GM19463 (cell line): ENCODE measurements at regions not wholly inside any gene's neighbourhood (a gene's known extent, or its start where the extent isn't known, plus 50 kb on each side); places are given as distances from the start of the nearest gene placed in this dataset.
"Not testable (repeated sequence)": the region's sequence is repeated elsewhere in the genome, so short reads cannot be mapped to it uniquely, and the experiment has no call there.

Source experiments
- ATAC-seq: cut with Tn5 transposase; IDR thresholded peaks from one replicate; pipeline ENCODE4 v1.9.1; 2021; ENCODE audit warnings: mild to moderate bottlenecking, moderate library complexity; ENCODE audit not compliant: unreplicated experiment

DNA sequence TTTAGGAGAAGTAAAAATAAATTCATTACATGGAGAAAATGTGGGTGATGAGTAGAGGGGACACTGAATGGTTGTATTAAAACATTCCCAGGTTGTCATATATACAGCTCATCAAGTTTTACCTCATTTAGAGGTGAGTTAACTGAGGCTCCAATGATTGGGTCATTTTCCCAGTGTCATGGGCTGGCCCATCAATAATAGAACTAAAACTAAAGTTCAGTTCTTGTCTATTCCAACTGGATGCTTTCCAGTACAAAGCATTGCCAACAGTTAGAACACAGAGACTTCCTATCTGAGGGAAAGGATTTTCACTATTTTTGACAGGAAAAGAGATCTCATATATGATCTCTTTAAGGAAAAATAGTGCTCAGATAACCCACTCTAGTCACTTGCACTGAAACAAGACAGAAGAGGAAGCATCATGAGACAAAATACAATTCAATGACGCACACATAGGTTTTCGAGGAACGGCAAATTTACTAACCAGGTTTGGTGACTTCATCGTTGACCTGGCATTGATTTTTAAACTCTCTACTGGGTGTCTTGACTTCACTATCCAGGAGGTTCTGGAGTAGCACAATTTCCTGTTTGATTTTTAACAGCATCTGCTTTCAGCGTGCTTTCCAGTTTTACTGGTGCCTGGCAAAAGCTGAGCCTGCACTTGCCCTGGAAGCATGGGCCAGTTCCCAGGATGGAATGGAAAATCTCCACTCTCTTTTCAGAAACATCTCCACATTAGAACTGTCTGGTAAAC lies 195.5 kb upstream of the FBXL4 start:
- ATAC-seq, result no peak

DNA sequence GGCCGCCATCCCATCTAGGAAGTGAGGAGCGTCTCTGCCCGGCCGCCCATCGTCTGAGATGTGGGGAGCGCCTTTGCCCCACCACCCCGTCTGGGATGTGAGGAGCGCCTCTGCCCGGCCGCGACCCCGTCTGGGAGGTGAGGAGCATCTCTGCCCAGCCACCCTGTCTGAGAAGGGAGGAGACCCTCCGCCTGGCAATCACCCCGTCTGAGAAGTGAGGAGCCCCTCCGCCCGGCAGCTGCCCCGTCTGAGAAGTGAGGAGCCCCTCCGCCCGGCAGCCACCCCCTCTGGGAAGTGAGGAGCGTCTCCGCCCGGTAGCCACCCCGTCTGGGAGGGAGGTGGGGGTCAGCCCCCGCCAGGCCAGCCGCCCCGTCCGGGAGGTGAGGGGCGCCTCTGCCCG lies 194.2 kb upstream of the FBXL4 start:
- ATAC-seq, result not testable (repeated sequence)

DNA sequence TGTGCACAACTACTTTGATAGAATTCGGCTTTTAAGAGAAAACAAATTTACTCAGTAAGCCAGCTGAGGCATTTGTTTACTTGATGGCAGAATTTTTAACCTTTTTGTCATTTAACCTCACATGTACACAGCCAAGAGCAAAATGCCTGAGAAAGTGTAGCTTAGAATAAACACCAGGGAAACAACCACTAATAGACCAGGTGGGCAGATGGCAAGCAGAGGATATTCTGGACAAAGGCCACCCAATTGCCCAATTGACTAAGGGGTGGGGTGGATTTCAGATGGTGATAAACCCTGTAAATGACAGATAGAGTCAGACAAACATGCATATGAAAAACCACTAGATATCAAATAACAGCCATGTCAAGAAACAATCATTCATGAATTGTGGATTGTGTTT lies 190.7 kb upstream of the FBXL4 start:
- no peak for ATAC-seq

DNA sequence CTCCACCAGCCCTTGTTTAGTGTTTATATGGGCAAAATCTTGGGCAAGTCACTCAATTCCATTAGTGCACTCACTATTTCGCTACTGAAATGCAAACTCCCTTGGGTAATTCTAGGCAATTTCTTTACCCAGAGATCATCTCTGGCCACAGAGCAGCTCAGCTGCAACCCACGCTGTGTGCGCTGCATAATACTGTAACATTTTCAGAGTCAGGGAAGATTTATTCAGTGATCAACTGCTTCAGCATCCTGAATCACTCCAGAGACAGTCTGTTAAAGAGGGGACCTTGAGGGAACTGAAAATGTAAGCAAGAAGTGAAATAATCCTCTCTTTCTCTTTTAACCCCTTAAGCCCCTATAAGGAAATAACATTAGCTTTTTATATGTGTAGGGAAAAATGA lies 189.6 kb upstream of the FBXL4 start:
- ATAC-seq, result no peak

DNA sequence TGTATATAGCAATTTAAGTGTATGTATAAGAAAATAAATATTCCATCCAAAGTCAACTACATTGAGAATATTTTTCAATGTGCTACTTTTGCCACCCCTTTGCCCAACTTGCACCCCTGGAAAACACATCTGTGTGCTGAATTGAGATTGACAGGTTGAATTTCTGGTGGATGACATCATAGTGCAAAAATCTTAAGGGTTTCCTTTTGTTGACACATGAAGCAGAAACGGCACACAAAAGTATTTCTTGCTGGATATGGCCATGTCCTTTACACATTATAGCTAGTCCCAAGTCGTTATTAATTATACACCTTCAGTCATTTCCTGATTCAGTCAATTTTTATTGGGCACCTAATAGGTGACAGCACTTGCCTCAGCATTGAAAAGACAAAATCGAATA lies 188.7 kb upstream of the FBXL4 start:
- ATAC-seq, result no peak

DNA sequence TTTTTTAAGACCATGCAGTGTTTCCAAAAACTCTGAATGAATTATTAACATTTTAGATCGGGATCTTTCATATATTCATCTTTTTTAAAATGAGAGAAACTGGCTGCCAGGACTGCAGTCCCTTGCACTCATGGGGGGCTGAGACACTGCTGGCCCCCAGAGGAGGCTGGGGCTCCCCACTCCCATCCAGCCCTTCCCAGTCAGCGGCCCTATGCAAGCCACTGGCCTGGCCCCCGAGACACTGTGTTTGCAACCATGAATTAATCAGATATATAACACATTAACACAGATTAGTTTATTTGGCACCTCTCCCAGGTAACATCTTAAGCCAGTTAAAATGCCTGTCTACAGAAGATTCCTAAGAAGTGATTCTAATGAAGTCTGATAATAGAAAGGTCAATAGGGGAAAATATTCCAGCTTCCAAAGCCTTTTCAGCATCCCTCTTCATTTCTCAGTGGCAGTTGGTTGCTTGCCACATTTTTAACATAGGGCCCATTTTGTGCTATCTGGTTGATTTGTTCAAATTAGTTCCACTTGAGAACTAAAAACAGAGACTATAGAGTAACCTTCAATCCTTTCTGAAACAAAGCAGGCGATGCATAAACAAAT lies 184.4 kb upstream of the FBXL4 start:
- ATAC-seq, result no peak

DNA sequence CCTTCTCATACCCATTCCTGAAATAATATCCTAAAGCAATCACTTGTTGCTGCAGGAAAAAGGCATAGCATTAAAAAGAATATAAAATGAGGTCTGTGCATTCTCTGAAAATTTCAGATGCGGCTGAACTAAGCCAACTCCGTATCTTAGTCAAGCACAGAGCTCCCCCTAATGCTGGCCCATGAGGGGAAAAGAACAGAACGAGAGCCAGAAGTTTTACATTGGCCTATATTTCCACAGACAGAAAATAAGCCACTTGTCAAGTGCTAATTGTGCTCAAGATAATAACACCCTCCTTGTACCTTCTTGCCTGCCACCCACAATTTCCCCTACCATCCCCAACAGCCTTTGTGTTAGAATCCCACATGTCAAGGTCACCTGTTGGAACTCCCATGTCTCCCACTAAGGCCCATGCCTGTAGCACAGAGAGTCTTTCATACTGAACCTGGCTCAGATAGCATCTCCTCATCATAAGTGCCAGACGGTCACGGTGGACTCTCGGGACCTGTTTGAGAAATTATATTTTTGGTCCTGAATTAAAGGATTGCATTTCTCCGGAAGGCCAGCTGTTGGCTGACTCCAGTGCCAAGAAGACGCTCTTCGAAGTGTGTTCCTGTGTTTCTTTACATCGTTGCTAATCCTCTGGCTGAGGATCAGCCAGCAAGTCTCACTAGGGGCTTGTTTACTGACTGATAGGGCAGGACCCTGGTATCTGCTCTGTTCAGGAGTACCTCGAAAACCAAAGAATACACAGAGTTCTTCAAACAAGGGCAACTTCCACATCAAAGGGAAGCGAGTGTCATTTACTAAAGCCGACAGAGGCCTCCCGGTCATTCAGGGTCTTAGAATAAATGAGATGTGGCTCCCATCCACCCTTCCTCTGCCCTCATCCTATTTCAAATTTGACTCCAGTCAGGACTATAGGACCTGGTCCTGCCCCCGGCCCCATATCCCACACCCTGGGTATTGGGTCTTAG lies 183.4 kb upstream of the FBXL4 start:
- no peak for ATAC-seq

DNA sequence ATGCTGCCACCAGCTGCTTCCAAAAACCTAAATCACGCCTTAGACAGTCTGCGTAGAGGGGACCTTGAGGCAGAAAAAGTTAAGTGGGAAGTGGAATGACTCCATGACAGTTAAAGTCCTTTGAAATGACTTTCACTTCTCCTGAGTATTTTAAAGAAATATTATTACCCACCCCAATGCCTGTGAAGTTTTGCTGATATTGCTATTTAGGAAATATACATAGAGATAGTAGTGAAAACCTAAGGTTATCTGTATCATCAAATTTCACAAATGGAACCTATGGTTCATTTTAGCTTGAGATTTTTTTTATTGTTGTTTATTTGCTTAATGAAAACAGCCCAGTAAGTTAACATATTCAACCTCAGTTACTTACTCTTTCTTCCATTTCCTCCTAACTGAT lies 182.1 kb upstream of the FBXL4 start:
- ATAC-seq, result no peak

DNA sequence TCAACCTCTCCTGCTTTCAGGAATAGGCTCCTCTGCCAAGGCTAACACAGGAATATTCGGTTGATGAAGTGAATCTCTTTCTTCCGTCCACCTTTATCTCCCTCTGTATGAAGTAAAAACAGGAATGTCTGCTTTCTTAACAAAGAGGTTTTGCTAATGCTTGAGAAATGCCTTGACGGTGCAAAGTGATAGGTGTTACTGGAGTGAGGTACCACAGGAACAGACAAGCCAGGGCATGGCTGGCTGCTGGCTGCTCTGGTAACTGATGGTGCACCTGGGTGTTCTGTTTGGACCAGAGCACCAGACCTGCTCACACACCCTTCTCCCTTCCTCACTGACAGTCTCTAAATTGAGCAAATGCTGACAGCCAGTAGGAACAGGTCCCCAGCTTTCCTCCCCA lies 174.0 kb upstream of the FBXL4 start:
- no peak for ATAC-seq

DNA sequence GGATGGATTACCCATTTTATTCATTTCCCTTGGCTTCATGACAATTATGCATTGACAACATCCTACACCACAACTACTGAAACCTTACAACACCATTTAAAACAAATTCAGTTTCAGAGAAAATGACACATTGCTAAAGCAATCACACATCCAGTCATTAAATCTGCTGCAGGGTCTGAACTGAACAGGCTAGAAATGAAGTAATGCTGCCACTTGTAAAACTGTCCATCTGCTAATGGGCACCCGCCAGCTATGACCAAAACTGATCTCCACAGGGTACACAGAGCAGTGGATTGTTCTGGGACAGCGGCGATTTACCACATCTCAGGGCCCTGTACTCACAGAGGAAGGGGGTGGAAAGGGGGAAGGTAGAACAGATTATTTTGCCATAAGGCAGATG lies 172.9 kb upstream of the FBXL4 start:
- no peak for ATAC-seq

DNA sequence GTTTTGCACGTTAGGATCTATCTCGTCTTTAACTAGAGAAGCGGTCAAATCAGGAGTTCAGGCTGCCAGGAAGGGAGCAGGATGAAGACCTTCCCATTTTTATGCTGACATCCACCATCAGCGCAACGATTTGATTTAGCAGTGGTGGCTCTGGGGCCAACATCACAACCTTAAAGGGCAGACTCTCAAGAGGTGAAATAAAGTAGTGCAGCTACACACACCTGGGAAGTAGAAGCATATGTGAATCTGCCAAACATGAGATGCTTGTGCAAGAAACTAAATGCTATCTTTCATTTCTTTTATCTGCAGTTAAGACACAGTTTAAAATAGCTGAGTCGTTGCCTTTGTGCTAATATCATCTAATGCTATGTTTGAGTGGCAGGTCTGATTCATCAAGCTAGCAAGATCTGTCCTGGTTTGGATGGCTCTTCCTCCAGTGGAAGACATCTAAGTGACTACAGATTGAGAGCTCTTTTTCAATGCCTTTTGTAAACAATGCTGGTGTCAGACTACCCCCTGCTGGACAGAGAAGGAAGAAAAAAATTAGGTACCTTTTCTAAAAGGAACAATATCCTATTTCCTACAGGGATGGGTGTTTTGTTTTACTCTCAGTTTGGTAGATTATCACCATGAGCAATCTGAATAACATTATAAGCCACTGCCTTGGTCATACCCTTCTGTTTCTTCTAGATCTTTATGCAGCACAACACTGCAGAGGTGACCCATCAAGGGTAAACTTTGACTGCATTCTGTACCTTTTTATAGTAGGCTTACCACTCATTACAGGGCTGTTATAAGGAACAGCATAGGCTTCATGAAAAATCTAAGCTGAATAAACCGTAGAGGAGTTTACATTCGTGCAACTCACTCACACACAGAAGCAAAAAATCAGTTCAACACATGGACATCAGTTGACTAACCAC lies 171.6 kb upstream of the FBXL4 start:
- ATAC-seq, result no peak

DNA sequence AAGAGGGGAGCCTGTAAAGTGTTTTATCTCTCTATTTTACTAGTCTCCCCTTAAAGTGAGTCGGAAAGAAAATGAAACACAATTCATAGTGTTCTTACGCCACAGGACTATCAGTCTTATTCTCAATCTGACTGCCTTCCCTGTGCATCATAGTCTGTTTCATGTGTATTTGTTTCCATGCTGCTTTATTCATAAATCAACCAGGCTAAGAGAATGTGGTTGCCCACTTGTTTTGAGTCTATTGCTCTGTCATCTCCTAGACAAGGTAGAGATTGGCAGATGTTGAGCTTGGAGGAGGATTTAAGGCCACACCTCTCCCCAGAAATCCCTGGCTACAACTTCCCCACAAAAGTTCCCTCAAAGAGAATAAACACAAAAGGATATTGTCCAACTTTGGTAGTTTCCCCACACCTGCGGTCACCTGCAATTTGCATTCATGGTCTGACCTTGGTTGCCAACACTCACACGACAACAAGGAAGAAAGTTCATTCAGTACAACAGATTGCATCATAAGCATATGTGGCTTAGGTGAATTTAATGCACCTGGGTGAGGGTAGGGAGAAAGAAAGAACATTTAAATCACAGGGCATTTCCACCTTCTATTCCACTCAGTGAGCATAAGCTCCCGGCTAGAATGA lies 167.1 kb upstream of the FBXL4 start:
- ATAC-seq, result peak; percentile 38

DNA sequence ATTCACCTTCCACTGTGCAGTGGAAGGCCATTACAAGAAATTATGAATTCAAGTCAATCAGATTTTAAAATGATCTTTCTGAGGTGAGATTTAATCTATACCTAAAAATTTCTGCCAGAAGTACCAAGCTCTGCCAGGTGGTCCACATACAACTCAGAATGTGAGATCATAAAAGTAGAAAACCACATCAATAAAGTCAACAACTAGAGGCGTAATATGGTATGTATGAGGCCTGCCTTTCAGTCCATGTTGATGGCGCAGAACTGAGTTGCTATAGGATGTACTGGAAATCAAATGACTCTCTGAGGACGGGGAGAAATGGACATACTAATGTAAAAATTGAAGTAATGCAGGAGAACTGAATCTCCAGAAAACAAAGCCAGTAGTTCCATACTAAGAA lies 163.8 kb upstream of the FBXL4 start:
- no peak for ATAC-seq

DNA sequence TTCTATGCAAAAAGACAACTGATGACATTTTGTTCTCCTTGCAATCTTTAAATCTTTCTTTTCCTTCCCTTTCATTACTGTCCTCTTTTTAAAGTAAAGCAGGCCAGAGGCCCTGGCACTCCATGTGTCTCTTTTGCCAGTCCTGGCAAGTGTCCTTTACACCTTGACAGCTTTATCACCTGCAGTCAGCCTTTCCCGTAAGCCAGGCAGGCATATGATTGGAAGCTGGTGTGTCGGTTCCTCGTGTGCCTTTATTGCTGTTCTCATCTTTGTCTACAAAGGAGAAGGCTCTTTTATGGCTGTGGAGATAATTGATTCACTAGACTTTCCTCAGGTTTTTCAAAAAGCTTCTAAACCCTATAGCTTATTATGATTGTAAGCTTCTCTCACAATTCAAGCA lies 162.3 kb upstream of the FBXL4 start:
- no peak for ATAC-seq

DNA sequence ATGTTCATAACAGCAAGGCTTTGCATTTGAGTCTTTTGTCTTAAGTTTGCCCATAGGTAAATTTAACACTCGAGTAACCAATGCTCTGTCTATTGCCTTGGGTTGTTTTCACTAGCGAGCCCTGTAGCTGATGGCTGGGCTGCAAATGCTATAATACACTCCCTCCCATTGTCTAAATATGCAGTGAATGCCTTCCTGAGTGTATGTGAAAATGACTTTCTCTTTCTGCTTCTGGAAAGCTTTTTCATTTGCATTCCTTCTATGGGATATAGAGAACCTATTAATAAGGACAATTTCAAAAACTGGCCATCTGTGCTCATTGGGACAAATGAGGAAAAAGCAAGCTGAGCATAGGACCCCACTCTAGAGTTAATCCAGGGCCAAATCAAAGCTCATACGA lies 156.5 kb upstream of the FBXL4 start:
- ATAC-seq, result no peak

DNA sequence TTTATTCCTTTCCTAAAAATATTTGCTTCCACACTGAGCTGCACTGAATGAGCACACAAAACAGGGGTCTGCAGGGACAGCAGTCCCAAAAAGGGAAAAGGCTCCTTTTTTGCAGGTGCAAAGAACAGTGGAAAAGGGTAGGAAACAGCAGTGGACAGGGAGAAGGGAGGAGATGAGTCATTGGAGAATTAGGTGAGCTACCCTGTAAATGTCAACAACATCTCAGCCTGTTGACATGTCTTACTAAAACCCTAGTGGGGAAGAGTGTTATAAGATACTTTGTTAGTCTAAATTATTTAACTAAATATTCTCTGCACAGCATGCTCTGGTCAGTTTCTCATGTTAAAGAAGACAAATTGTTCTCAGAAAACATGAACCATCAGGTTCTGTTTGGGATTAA lies 151.5 kb upstream of the FBXL4 start:
- ATAC-seq, result no peak

DNA sequence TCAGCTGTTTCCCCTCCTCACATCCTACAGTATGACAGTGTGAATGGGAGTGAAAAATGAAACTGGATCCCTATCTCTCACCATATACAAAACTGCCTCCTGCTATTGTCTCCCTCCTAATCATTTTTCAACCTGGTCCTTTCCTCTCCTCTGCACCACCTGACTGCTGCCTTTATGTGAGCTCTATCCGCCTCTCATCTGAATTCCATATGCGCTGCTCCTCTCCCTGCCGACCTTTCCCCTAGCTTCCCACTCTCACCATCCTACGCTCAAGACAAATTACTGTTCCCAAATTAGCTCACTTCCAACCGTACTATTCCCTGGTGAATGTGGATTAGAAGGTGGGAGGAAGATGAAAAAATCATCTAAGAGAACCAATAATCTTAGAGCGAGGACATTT lies 148.4 kb upstream of the FBXL4 start:
- ATAC-seq, result no peak

DNA sequence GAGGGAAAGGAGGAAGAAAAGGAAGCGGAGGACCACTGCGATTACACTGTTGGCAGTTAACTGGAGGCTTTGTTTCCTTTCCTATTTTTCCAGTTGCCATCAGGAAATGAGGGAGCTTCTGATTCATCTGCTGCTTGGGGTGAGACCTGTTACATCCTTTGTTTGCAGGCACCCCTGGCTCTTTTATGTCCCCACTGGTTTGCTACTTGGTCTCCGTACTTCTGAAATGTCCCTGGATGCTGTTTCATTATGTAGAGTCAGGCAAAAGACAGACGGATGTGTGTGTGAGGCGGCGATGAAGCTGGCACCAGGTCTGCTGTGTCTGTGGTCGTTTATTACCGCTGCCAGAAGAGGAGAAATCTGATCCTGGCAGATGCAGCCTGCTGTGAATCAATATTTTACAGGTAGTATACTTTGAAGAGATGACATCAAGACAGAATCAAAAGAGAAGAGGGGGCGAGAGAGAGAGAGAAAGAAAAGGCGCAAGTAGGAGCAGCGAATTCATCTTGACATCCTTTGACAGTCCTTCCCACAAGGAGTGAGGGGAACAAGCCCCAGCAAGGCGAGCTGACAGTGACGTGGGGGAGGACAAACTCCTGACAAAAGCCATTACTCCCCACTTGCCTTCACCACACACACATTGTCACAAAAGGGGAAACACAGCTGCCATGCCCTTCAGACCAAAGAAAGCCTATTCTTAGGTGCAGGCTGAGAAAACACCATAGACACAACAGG lies 145.9 kb upstream of the FBXL4 start:
- ATAC-seq, result no peak

DNA sequence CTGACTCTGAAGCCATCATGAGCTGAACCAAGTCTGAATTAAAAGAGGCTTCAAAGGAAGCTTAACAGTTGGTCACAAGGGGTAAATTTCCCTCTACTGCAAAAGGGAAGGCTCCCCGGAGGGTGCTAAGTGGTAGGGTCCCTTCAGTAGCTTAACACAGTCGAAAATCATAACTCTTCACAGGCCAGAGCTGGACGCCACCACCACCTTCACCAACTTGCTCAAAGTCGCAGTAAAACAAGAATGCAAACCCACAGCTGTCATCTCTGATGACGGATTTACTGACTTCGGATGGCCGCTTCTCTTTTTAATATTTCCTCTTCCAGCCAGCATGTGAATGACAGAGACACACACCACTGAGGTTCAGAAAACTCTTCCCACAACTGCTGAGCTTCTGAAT lies 144.7 kb upstream of the FBXL4 start:
- ATAC-seq, result no peak

DNA sequence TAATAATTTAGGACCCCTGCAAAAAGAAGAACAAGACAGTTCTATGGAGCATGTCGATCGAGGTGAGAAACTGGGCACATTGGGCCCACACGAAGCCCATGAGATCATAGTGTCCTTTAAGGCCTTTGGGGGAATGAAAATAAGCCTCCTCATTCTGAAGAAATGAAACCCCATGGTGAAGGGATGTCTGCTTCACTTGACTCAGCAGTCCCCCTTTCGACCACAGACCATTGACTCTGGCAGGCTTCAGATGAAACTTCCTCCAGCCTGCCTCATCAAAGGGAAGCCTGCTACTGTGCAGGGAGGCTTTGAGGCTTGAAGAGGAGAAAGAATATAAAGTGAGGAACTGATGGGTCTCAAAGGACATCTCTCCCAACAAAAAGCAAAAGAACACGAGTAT lies 144.2 kb upstream of the FBXL4 start:
- peak; percentile 80 for ATAC-seq
